NCI-H2107 (cell line): ENCODE measurements at regions not wholly inside any gene's neighbourhood (a gene's known extent, or its start where the extent isn't known, plus 50 kb on each side); places are given as distances from the start of the nearest gene placed in this dataset.

ENCODE experiments used
- DNase-seq: peaks from one replicate; lab custom pipeline; 2025; lab: John Stamatoyannopoulos, UW

DNA sequence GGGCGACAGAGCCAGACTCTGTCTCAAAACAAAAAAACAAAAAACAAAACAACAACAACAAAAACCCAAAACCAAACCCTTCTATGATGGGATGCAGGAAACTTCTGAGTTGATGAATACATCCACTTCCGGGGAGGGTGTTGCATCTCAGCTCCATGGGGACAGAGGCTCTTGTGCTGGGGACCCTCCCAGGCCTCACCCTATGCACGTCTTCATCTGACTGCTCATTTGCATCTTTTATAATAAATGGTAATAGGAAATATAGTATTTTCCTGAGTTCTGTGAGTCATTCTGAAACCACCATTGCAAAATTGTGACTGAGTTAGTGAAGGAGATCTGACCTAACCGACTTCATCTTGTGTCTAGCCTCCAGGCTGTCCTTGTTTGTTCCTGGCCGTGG is 109.5 kb upstream of the SLC28A3 start:
- no peak for DNase-seq

DNA sequence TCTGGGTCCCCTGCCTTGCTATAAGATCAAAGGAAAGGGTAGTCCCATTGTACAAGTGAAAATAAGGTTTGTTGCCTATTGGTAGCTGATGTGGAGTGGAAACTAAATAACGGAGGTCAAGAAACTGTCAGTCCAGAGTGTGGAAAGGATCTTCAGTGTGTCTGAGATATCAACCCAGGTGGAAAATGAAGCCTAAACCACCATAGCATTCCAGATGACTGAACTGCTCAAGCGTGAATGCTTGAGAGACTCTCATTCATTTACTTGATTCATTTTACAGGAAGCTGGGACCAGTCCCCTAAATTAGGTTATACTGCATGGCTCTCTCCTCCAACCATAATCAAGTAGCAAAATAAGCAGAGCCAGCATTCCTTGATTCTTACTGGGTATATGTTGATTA is 116.0 kb upstream of the SLC28A3 start:
- no peak for DNase-seq

DNA sequence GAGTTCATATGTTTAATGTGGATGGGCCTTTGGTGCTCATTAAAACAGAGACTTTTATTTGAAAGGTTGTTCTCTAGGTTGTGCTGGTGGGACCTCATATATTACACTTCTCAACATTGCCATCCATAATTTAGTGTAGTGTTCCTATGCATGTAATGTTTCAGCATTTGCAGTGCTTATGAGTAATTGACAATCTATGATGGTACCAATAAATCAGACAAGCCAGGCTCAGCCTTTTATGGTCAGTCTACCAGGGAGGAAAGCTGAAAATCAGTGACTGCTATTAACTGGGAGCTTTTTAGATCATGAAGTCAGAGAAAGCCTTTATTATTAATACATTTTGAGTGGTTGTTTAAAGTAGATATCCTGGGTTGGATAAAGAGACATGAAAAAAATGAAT is 120.1 kb upstream of the SLC28A3 start:
- DNase-seq, result no peak

DNA sequence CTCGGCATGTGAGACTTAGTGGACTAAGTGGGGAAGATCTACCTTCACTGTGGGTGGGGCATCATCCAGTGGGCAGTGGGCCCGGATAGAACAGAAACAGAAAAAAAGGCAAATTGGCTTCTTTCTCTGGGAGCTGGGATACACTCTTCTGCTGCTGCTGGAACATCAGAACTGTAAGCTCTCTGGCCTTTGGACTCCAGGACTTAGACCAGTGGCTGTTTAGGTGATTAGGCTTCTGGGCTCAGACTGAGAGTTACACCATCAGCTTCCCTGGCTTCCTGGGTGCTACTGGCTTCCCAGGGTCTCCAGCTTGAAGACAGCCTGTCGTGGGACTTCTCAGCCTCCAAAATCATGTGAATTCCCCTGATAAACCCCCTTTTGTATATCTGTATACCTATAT is 122.7 kb upstream of the SLC28A3 start:
- no peak for DNase-seq

DNA sequence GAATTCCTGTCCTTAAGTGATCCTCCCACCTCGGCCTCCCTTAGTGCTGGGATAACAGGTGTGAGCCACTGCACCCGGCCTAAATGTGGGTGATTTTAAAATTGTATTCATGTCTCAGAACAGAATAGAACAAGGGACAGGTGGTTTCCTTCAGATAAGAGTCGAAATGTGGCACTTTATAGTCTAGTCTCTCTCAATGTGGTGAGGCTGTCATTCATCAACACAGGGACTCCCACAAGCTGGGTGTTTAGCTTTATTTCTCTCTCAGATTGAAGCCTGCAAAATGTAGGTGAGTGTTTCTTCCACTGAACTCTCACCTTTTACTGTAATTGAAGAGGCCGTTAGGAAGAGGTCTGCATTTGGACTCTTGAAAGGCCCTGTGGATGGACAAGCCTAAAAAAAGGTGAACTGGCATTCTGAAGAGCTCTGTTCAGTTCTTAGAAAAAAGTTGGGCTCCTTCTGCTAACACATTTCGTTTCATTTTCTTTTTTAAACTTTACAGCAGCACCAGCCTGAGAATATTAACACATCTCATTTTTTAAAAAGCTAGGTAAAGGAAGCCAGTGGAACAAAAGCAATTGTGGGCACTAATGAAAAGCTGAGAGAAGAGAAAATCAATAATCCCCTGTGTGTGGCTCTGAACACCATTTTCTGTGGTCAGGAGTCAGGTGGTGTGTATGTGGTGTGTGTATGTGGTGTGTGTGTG is 126.2 kb upstream of the SLC28A3 start:
- DNase-seq, result peak; percentile 3

DNA sequence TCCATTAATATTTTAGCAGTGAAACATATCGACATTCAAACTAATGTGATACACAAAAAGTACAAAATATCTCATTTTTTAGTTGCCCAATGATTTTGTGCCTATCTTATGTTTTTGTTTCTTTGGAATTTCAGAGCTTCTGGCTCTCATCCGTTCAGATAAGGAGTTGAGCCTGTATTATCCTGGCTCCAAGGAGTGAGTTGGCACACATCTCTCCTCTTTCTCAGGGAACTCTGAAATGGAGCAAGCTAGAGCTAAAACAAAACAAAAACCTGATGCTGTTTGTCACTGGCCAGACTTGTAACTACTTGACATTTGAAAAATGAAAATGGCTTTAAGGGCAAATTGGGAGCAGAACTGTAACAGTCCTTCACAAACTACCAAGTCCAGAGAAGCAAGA is 131.3 kb upstream of the SLC28A3 start:
- no peak for DNase-seq

DNA sequence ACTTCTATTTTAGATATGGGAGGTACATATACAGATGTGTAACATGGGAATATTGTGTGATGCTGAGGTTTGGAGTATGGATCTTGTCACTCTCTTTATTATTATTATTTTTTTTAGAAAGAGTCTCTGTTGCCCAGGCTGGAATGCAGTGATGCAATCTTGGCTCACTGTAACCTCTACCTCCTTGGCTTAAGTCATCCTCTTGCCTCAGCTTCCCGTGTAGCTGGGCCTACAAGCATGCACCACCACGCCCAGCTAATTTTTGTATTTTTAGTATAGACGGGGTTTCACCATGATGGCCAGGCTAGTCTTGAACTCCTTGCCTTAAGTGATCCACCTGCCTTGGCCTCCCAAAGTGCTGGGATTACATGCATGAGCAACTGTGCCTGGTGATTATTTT is 138.4 kb upstream of the SLC28A3 start:
- DNase-seq, result no peak

DNA sequence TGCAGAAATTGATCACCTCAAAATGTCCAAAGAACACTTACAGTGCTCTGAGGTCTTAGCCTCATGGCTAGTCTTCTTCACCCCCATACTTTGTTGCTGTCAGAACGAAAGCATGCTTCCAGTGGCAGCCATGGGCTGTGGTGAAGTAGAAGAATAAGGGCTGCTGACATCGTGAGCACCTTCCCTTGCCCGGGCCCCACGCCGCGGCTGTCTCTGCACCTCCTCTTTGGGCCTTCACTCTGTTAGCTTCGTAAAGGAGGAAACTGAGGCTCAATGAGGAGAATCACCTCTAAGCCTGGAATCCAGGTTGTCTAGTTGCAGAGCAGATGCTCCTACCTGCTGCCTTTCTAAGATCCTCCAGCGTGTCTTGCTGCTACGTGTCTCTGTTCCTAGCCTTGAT is 139.5 kb upstream of the SLC28A3 start:
- DNase-seq, result no peak

DNA sequence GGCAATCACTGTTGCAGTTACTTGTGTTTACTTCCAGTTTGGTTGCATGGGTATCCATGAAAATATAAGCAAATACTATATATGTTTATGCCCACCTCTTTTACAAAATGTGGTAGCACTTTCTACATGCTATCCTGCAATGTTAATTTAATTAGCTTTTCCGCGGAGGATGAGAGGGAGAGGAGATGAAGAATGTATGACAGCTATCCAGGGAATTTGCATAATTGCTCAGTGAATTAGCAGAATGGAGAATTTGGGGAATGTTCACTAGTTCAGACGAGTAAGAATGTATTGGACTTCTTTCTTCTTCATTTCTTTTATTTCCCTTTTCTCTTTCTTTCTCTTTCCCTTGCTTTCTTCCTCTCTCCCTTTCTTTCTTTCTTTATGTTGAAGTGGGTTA is 140.7 kb upstream of the SLC28A3 start:
- no peak for DNase-seq

DNA sequence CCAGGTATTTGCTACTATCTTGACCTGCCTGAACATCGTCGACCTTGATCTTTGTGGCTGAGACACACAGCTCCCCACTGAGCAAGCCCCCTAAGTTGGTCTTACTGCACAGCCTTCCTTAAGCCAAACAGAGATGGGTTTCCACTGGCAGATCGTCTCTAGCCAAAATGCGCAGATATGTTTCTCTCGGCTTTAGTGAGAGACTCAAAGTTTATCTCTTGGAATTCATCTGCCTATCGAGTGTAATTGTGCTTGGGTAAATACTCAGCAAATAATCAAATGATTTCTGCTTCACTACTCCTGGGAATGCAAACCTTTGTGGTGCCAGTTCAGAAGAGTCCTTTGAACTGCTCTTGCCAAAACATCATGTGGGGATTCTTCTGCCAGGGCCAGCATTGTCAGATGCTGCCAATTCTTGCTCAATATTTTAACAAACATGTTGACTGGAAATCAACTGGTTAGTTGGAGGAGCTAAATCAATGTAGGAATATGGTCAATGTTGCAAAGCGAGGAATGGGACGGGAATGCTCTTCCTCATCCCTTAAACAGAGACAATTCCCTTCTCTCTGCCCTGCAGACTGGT is 141.2 kb upstream of the SLC28A3 start:
- DNase-seq, result no peak

DNA sequence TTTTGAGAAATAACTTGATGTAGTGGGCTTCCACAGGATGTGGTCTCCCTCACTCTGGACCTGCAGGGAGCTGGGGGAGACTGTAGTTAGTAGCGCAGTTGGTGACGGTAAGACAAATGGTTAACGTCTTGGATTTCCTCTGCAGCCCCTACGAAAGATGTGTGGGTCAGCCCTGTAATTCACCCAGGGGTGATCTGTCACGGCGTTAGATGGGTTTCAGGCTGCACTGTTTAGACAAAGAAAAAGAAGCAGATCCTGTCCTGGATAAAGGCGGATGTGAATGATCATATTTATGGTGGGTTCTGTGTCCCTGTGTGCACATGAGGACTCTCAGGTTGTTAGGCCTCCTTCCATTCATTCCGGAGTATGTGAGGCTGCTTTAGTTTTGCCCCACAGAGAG is 142.0 kb upstream of the SLC28A3 start:
- no peak for DNase-seq

DNA sequence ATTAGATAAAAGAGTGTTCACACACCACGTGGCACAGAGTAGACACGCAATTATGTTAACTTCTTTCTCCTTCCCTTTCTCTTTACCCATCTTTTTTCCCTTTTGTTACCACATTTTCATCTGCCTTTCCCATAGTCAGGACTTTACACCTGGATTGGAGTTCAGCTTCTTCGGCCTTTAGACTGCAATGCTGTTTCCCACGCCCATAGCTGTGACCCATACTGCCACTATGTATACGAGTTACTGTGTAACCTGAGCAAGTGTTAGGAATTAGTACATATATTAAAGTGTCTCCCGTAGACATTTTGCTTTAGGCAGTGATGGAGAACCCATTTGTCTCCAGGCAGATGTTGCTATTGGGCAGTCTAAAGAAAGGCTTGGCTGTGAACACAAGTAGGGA is 143.6 kb upstream of the SLC28A3 start:
- no peak for DNase-seq

DNA sequence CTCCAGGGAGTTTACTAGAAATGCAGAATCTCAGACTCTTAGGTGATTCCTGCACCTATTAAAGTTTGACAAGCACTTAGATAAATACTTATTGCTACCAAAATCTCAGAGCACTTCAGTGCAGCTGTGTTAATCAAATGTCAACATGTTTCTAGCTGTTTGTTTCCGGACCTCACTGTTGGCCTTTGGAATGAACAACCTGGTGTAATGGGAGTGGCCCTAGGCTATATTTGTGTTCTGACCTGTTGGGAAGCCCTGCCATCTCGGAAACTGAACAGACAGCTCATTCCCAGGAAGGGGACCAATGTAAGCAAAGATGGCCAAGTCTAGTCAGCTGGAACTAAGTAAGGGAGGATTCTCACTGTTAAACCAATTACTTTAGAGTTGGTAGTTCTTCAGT is 145.0 kb upstream of the SLC28A3 start:
- no peak for DNase-seq

DNA sequence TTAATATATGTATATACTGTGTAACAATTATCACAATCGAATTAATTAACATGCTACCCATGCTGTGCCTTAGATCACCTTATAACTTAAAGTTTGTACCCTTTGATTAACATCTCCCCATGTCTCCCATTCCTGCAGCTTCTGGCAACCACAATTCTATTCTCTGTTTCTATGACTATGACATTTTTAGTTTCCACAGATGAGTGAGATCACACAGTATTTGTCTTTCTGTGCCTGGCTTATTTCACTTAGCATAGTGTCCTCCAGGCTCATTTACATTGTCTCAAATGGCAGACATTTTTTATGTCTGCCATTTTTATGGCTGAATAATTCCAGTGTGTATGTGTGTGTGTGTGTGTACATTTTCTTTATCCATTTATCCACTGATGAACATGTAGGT is 146.1 kb upstream of the SLC28A3 start:
- no peak for DNase-seq

DNA sequence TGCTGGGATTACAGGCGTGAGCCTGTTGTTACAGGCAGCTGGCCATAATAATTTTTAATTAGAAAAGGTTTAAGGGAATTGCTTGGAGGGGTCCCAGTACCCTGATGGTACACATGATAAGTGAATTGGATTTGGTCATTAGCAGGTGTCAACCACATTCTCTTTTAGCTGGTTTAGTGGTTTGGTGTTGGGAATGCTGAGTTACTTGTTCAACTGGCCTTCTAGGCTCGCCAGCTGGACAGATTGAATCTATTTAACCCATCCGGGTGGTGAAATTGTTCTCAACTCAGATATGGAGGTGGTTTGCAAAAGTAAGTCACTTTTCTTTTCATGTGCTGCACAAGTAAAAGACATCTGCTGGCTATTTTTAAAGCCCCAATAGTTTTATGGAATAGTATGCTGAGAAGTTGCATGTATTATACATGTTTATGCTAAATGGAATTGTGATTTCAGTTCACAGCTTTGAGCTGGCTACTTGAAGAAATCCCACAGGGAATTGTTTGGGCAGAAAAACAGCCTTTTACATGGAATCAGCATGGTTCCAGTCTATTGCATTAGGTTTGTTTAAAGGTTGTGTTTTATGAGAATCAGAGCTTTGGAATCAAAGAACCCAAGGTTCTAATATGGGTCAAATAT is 149.8 kb upstream of the SLC28A3 start:
- DNase-seq, result no peak

DNA sequence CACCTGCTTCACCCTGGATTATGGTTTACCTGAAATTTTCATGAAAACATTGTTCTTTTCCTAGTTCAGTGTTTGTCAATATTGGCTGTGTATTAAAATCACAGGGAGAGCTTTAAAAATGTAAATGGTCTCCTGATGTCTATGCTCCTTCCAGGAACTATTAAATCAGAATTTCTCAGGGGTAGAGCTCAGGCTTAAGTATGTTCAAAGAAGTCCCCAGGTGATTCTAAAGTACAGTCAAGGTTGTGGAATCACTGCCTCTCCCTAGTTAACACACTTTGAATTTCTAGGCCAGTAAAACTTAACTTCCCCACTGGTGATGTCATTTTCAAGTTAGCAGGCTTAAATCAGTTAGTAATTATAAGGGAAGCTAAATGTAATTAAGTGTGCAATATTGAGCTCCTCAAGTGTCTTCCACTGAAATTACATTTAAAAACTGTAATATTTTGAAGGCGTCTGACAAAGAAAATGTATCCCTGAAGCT is 150.3 kb upstream of the SLC28A3 start:
- DNase-seq, result no peak

DNA sequence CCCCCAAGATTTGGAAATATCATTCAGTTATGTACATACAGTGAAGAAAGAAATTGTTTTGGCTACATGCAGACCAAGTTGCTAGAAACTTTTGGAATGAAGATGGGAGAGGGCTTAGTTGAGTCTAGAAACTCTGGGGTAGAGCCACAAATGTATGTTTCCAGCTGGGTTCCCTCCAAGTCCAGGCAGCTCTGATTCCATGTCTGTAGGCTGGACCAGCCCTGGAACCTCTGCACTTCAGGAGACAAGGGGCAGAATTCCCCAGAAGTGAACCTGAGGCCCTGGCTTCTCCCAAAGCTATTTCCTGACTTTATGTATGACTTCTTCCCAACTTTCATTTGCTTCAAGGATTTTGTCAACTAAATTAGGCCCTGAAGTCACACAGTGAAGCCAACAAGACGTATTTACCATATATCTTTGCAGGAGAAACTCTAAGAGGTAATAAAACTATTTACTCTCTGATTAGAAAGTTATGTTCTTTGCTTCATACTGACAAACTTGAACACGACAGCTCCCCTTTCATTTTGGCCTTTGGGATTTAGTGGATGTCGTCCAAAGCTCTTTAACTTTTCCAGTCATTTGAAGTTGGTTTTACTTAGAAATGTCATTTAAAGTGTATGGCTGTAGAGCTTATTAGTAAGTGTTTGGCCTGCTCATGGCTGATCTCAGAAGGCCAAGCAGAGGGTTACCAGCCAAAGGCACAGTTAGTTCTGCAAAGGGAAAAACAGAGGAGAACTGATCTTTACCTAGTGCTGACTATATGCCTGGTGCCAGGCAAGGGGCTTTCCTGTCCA is 152.0 kb upstream of the SLC28A3 start:
- DNase-seq, result no peak

DNA sequence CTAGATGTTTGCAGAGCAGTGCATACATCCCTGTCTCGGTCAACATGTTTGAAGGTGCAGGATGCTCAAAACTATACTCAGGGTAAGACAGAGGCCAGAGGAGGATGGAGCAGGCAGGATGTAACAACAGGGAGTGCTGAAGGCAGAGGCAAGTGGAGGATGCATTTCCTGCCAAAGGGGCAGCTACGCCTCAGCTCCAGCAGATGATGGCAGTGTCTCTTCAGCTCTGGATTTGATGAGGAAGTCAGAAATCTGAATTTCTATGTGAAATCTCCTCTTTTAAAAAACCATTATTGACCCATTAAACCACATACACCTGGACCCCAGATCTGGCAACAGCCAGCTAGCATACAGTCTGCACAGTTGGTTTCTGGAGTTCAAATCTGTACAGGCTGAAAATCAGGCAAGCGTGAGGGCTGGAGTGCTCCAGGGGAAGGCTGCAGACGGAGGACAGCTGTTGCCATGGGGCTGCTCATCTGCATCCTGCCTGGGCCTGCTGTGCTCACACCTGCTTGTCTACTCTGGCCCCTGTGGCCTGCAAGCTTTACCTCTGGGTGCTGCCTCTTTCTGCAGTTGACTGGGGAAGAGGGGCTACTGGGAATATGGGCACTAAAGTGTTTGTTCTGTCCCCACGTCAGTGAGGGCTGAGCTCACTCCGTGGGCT is 152.9 kb upstream of the SLC28A3 start:
- DNase-seq, result no peak

DNA sequence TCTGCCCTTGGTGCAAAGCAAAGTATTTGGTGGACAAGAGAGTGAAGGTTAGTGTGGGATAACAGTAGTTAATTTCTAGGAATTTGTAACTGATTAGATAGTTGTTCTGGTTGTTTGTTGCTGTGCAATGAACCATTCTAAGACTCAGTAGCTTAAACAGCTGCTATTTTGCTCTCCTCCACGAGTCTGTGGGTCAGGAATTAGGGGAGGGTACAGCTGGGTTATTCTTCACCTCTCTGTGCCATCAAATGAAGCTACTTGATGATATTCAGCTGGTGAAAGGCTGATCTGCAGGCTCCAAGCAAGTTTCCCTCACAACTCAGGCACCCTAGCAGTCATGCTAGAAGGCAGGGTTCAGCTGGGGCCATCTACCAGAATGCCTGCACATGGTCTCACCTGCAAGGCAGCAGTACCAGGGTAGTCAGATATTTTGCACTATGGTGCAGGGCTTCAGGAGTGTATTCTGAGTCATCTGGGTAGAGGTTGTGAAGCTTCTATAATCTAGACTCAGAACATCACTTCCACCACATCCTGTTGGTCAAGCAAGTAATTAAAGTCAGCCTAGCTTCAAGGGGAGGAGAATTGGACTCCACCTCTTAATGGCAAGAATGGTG is 159.5 kb upstream of the SLC28A3 start:
- no peak for DNase-seq

DNA sequence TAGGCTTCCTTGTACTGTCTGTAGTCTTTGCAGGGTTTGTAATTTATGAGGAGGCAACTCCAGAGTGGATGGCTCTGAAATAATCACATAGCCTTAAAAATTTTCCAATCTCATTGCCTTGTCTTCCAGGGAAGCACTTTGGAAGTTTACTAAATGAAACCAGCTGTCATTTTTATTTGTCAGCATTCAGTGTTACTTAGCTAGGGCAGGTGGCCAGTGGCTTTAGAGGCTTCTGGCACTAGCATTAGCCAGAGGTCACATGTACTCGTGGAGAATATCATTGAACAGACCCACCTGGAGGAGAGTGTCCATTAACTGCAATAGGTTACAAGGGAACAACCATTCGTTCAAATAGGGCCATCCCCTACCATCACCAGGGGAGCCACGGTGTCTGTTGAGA is 160.3 kb upstream of the SLC28A3 start:
- no peak for DNase-seq

DNA sequence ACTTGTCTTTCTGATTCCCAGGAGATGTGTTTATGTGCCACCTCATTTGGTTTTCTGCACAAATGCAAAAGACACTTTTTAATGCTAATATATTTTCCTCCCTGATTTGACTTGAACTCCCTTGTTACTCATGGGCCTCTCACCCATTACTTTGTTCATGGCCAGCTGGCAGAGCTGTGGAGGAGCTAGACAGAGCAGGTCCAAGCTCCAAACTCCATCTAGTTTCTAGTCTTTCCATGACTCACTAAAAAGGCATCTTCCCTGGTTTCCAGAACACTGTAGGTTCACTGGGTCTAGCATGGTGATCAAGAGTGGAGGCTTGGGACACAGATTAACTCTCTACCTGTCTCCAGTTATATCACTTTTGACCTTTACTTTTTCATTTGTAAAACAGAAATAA is 161.0 kb upstream of the SLC28A3 start:
- DNase-seq, result no peak

DNA sequence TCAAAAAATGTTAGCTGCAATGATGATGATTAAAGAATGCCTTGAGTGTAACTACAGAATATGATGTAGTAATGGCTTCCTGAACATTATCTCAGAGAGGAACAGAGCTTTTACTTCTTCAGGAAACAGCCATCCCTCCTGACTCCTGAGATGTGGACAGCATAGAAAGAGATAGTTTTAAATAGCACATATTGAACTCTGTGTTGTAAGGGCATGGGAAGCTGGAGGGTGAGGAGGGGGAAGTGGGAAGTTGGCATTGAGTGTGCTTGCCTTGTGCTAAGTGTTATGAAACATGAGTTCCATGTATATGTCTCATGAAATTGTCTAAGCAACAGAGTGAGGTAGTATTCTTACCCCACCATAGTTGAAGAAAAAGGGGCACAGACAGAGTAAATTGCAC is 161.5 kb upstream of the SLC28A3 start:
- no peak for DNase-seq
